Activated T-cell treated with anti-CD3 and anti-CD28 coated beads, Interleukin-2, amount 50 U/mL, for 4 hours (primary cell): ENCODE measurements at regions not wholly inside any gene's neighbourhood (a gene's known extent, or its start where the extent isn't known, plus 50 kb on each side); places are given as distances from the start of the nearest gene placed in this dataset.

Experiments used
- ATAC-seq, 2 donors: fragments of 200-7000 bp; cut with Tn5 transposase; one replicate each; pipeline ENCODE4 v1.10.0; 2021
- DNase-seq: peaks from one replicate; pipeline ENCODE4 v3.0.0-alpha.2; 2020
- H3K27me3 Mint-ChIP-seq: one replicate; pipeline ENCODE4 v1.8.0; 2021; ENCODE audit warnings: low read depth, mixed read lengths
- H3K36me3 Mint-ChIP-seq: one replicate; pipeline ENCODE4 v1.8.0; 2022; ENCODE audit warnings: mixed read lengths; ENCODE audit not compliant: insufficient read depth
- H3K4me1 Mint-ChIP-seq: one replicate; pipeline ENCODE4 v1.8.0; 2021; ENCODE audit warnings: low read depth, mixed read lengths
- H3K4me3 Mint-ChIP-seq: one replicate; pipeline ENCODE4 v1.8.0; 2021; ENCODE audit warnings: mild to moderate bottlenecking, moderate library complexity, mixed read lengths
- H3K9me3 Mint-ChIP-seq: one replicate; pipeline ENCODE4 v1.8.0; 2021; ENCODE audit warnings: mixed read lengths

- no peaks in the 10 kb centered on the region for H3K36me3 Mint-ChIP-seq
- ATAC-seq, result no peak
- H3K4me1 Mint-ChIP-seq, result no peaks in the 10 kb centered on the region
- H3K4me3 Mint-ChIP-seq, result no peak overlapping the region
- H3K9me3 Mint-ChIP-seq, result peaks cover 3% of the 10 kb centered on the region
- DNase-seq, result no peak
- H3K27me3 Mint-ChIP-seq, result no peaks in the 10 kb centered on the region
Observed at GRCh38 chr16:65932350-65933072, 434.0 kb upstream of the CDH5 start.

GRCh38 chr16:65922923-65923322 lies 443.6 kb upstream of the CDH5 start:
- H3K27me3 Mint-ChIP-seq, result peaks cover 3% of the 10 kb centered on the region
- ATAC-seq (no peak), DNase-seq (no peak)

GRCh38 chr16:65919986-65920376 lies 446.5 kb upstream of the CDH5 start:
- ATAC-seq (no peak), DNase-seq (no peak)
- Mint-ChIP-seq H3K4me1 (no peaks in the 10 kb centered on the region), H3K9me3 (peaks cover 4% of the 10 kb centered on the region), H3K27me3 (peaks cover 5% of the 10 kb centered on the region), H3K4me3 (no peak overlapping the region), H3K36me3 (no peaks in the 10 kb centered on the region)

More at GRCh38 chr16:65922923-65923322, 443.6 kb upstream of the CDH5 start:
- Mint-ChIP-seq H3K36me3 (no peaks in the 10 kb centered on the region), H3K9me3 (no peaks in the 10 kb centered on the region), H3K4me1 (no peaks in the 10 kb centered on the region), H3K4me3 (no peak overlapping the region)

- ATAC-seq (no peak), DNase-seq (no peak)
- Mint-ChIP-seq H3K4me3 (no peak overlapping the region), H3K27me3 (peaks cover 5% of the 10 kb centered on the region), H3K4me1 (no peaks in the 10 kb centered on the region), H3K9me3 (peaks cover 4% of the 10 kb centered on the region), H3K36me3 (no peaks in the 10 kb centered on the region)
Observed at GRCh38 chr16:65919145-65919985, 447.1 kb upstream of the CDH5 start.

GRCh38 chr16:65917466-65917865 lies 449.0 kb upstream of the CDH5 start:
- no peak overlapping the region for H3K4me3 Mint-ChIP-seq
- H3K9me3 Mint-ChIP-seq, result peaks cover 4% of the 10 kb centered on the region
- H3K27me3 Mint-ChIP-seq, result peaks cover 2% of the 10 kb centered on the region
- H3K36me3 Mint-ChIP-seq, result no peaks in the 10 kb centered on the region
- H3K4me1 Mint-ChIP-seq, result no peaks in the 10 kb centered on the region
- ATAC-seq (no peak), DNase-seq (no peak)

GRCh38 chr16:65916995-65917394 lies 449.5 kb upstream of the CDH5 start:
- Mint-ChIP-seq H3K4me3 (no peak overlapping the region), H3K27me3 (peaks cover 2% of the 10 kb centered on the region), H3K9me3 (peaks cover 4% of the 10 kb centered on the region), H3K4me1 (no peaks in the 10 kb centered on the region), H3K36me3 (no peaks in the 10 kb centered on the region)
- ATAC-seq (no peak), DNase-seq (no peak)

- ATAC-seq (no peak), DNase-seq (no peak)
- Mint-ChIP-seq H3K27me3 (no peaks in the 10 kb centered on the region), H3K4me3 (no peak overlapping the region), H3K36me3 (no peaks in the 10 kb centered on the region), H3K9me3 (no peaks in the 10 kb centered on the region), H3K4me1 (no peaks in the 10 kb centered on the region)
Observed at GRCh38 chr16:65910291-65910690, 456.2 kb upstream of the CDH5 start.

- Mint-ChIP-seq H3K4me3 (no peak overlapping the region), H3K9me3 (no peaks in the 10 kb centered on the region), H3K4me1 (no peaks in the 10 kb centered on the region), H3K36me3 (no peaks in the 10 kb centered on the region), H3K27me3 (no peaks in the 10 kb centered on the region)
- ATAC-seq, result no peak
- no peak for DNase-seq
Observed at GRCh38 chr16:65909310-65910050, 457.0 kb upstream of the CDH5 start.

GRCh38 chr16:65908568-65908967 lies 457.9 kb upstream of the CDH5 start:
- H3K27me3 Mint-ChIP-seq, result no peaks in the 10 kb centered on the region
- no peaks in the 10 kb centered on the region for H3K9me3 Mint-ChIP-seq
- H3K4me3 Mint-ChIP-seq, result no peak overlapping the region
- H3K36me3 Mint-ChIP-seq, result no peaks in the 10 kb centered on the region
- ATAC-seq, result no peak
- H3K4me1 Mint-ChIP-seq, result no peaks in the 10 kb centered on the region
- no peak for DNase-seq

GRCh38 chr16:65905331-65905730 lies 461.2 kb upstream of the CDH5 start:
- no peak overlapping the region for H3K4me3 Mint-ChIP-seq
- no peak for DNase-seq
- H3K27me3 Mint-ChIP-seq, result no peaks in the 10 kb centered on the region
- no peaks in the 10 kb centered on the region for H3K9me3 Mint-ChIP-seq
- ATAC-seq, result no peak
- H3K4me1 Mint-ChIP-seq, result no peaks in the 10 kb centered on the region
- H3K36me3 Mint-ChIP-seq, result no peaks in the 10 kb centered on the region

GRCh38 chr16:65896448-65897153 lies 469.9 kb upstream of the CDH5 start:
- no peak overlapping the region for H3K4me3 Mint-ChIP-seq
- ATAC-seq, result no peak
- peaks cover 3% of the 10 kb centered on the region for H3K9me3 Mint-ChIP-seq
- no peaks in the 10 kb centered on the region for H3K4me1 Mint-ChIP-seq
- H3K27me3 Mint-ChIP-seq, result peaks cover 3% of the 10 kb centered on the region
- no peak for DNase-seq
- H3K36me3 Mint-ChIP-seq, result no peaks in the 10 kb centered on the region

- Mint-ChIP-seq H3K9me3 (peaks cover 3% of the 10 kb centered on the region), H3K36me3 (no peaks in the 10 kb centered on the region), H3K4me3 (no peak overlapping the region), H3K27me3 (peaks cover 3% of the 10 kb centered on the region), H3K4me1 (no peaks in the 10 kb centered on the region)
- DNase-seq (no peak), ATAC-seq (no peak)
Observed at GRCh38 chr16:65895906-65896305, 470.6 kb upstream of the CDH5 start.

- Mint-ChIP-seq H3K4me1 (no peaks in the 10 kb centered on the region), H3K27me3 (peaks cover 3% of the 10 kb centered on the region), H3K9me3 (peaks cover 3% of the 10 kb centered on the region), H3K36me3 (no peaks in the 10 kb centered on the region), H3K4me3 (no peak overlapping the region)
- DNase-seq (no peak), ATAC-seq (no peak)
Observed at GRCh38 chr16:65895486-65895885, 471.0 kb upstream of the CDH5 start.

- Mint-ChIP-seq H3K4me3 (no peak overlapping the region), H3K27me3 (no peaks in the 10 kb centered on the region), H3K9me3 (peaks cover 3% of the 10 kb centered on the region), H3K4me1 (no peaks in the 10 kb centered on the region), H3K36me3 (no peaks in the 10 kb centered on the region)
- no peak for ATAC-seq
- DNase-seq, result no peak
Observed at GRCh38 chr16:65890203-65890602, 476.3 kb upstream of the CDH5 start.
